Omental fat pad (tissue), 3 donors: ENCODE measurements at regions not wholly inside any gene's neighbourhood (a gene's known extent, or its start where the extent isn't known, plus 50 kb on each side); places are given as distances from the start of the nearest gene placed in this dataset.

Source experiments
- ATAC-seq: fragments of 150-250 bp; one replicate; pipeline ENCODE4 v1.9.1; 2016; ENCODE audit warnings: mild to moderate bottlenecking, moderate library complexity; ENCODE audit not compliant: low FRiP score
- DNase-seq: peaks from one replicate; pipeline ENCODE4 v3.0.0-alpha.2; 2019; ENCODE audit warnings: low spot score
- CTCF ChIP-seq, 3 donors: fragments of 450-650 bp; IDR thresholded peaks; one replicate each; pipeline ENCODE4 v1.5.1; 2016 to 2017; ENCODE audit warnings: antibody characterized with exemption in 3 of 3, mild to moderate bottlenecking in 3 of 3, moderate library complexity in 2 of 3

DNA sequence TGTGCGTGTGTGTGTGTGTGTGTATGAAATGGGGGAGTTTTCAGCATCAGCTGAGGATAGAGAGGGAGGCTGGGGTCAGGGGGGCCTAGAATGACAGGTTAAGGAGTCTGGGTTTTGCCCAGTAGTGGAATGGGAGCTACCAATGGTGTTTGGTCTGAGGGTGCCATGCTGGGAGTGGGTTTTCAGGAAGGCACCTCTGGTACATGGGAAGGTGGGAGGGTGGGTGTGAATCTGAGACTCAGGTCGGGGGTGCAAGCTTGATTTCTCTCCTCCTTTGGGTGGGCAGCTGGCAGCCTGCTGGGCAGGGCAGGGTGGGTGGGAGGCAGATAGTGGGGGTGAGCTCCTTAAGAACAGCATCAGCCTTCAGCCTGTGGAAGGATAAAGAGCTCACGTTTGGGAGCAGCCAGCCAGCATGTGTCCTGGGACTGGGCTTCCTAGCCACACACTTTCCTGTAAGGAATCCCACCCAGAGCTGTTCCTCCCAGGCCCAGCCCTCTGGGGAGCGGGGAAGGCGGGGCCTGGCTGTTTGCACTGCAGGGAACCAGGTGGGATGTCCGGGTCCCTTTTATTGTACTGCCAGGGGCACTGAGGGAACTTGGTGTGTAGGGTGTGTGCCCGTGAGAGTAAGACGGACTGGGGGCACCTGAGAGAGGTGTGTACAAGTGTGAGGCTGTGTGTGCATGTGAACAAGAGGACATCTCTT, 152.8 kb downstream of the FOXD2 start:
- ATAC-seq (no peak), DNase-seq (no peak)
- no peak for TF ChIP-seq CTCF (IDR thresholded peaks at IDR 0.05)

DNA sequence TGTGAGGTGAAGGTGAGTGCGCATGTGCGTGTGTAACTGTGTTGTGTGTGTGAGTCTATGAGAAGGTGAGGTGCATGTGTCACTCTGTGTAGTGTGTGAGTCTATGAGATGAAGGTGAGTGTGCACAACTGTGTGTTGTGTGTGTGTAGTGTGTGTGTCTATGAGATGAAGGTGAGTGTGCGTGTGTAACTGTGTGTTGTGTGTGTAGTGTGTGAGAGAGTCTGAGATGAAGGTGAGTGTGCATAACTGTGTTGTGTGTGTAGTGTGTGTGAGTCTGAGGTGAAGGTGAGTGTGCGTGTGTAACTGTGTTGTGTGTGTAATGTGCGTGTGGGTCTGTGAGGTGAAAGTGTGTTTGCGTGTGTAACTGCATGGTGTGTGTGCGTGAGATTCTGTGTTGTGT, 154.0 kb downstream of the FOXD2 start:
- no peak for DNase-seq
- TF ChIP-seq CTCF (IDR thresholded peaks at IDR 0.05) = no peak
- no peak for ATAC-seq

GRCh38 chr1:47592296-47593012, 154.6 kb downstream of the FOXD2 start:
- ATAC-seq (no peak), DNase-seq (no peak)
- no peak for TF ChIP-seq CTCF (IDR thresholded peaks at IDR 0.05)

DNA sequence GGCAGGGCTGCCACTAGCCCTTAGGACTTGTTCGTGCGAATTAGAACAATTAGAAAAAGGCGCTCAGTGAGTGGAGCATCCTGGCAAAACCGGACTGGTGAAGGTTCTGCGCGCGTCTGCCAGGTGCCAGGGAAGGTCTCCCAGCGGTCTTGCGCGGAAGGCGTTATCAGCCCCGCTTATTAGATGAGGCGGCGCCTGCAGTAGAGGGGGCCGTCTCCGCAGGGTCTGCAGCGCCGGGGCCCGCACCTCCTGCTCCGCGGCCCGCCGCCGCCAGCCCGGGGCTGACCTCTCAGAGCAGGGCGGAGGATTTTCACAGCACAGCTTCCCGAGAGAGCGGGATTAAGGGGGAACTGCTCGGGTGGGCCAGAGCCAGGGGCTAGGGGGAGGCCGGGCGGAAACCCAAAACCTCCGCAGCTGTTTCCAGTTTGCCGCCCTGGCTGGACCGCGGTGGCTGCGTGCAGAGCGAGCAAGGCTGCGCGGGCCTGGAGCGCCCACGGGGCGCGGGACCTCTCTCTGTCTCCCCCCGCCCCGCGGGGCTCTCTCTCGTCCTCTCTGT, 155.2 kb downstream of the FOXD2 start:
- TF ChIP-seq CTCF (IDR thresholded peaks at IDR 0.05) = no peak
- ATAC-seq (no peak), DNase-seq (no peak)

- no peak for DNase-seq
- TF ChIP-seq CTCF (IDR thresholded peaks at IDR 0.05) = no peak
- no peak for ATAC-seq
Observed at GRCh38 chr1:47593598-47594285, 155.9 kb downstream of the FOXD2 start.

GRCh38 chr1:47594627-47595026, 156.8 kb downstream of the FOXD2 start:
- no peak for ATAC-seq
- no peak for TF ChIP-seq CTCF (IDR thresholded peaks at IDR 0.05)
- DNase-seq = no peak
